Keratinocyte (primary cell): ENCODE measurements at regions not wholly inside any gene's neighbourhood (a gene's known extent, or its start where the extent isn't known, plus 50 kb on each side); places are given as distances from the start of the nearest gene placed in this dataset.

Source experiments
- DNase-seq: peaks from one replicate; pipeline ENCODE4 v3.0.0-alpha.2; 2011; ENCODE audit warnings: low read depth, missing footprints, low spot score
- FAIRE-seq: peaks from 2 replicates; lab custom pipeline; 2011; peaks lifted over from hg19 to GRCh38; lab: Jason Lieb, UNC
- H2AFZ ChIP-seq: 2 replicates; pipeline ENCODE4 v1.6.0; 2012; ENCODE audit warnings: low read length, control low read depth, inconsistent platforms; ENCODE audit not compliant: control insufficient read depth
- H3K27ac ChIP-seq: 2 replicates; pipeline ENCODE4 v1.5.1; 2011; ENCODE audit warnings: low read length; ENCODE audit not compliant: control insufficient read depth, insufficient read depth
- H3K27me3 ChIP-seq: 3 replicates; pipeline ENCODE4 v1.6.0; 2011; ENCODE audit warnings: low read length; ENCODE audit not compliant: control insufficient read depth, insufficient read depth; ENCODE audit errors: extremely low read depth
- H3K36me3 ChIP-seq, 2 experiments: 2 replicates in 1 of 2; 3 replicates in 1 of 2; pipeline ENCODE4 v1.5.1; 2011; ENCODE audit warnings: low read length in 2 of 2, mild to moderate bottlenecking in 1 of 2; ENCODE audit not compliant: control insufficient read depth in 2 of 2, insufficient read depth in 2 of 2; ENCODE audit errors: extremely low read depth in 1 of 2
- H3K4me1 ChIP-seq: 3 replicates; pipeline ENCODE4 v1.5.1; 2011; ENCODE audit warnings: low read length; ENCODE audit not compliant: control insufficient read depth, insufficient read depth; ENCODE audit errors: extremely low read depth
- H3K4me2 ChIP-seq: 3 replicates; pipeline ENCODE4 v1.6.0; 2011; ENCODE audit warnings: low read depth, low read length; ENCODE audit not compliant: control insufficient read depth, insufficient read depth; ENCODE audit errors: extremely low read depth
- H3K4me3 ChIP-seq, 3 experiments: fragments of 200-600 bp in 1 of 3; sonication (generic) in 1 of 3; 2 replicates in 2 of 3; 3 replicates in 1 of 3; pipeline ENCODE4 v1.5.1; 2011 to 2016; ENCODE audit warnings: low read length in 3 of 3, mild to moderate bottlenecking in 3 of 3, control low read depth in 2 of 3, inconsistent platforms in 1 of 3, low read depth in 1 of 3, mixed read lengths in 1 of 3, mixed run types in 1 of 3, moderate library complexity in 1 of 3; ENCODE audit not compliant: control insufficient read depth in 2 of 3, insufficient read depth in 2 of 3; ENCODE audit errors: extremely low read depth in 1 of 3
- H3K79me2 ChIP-seq: 2 replicates; pipeline ENCODE4 v1.6.0; 2012; ENCODE audit warnings: low read length; ENCODE audit not compliant: control insufficient read depth, insufficient read depth
- H3K9ac ChIP-seq: 3 replicates; pipeline ENCODE4 v1.6.0; 2011; ENCODE audit warnings: low read length; ENCODE audit not compliant: control insufficient read depth, insufficient read depth; ENCODE audit errors: extremely low read depth
- H3K9me1 ChIP-seq: 3 replicates; pipeline ENCODE4 v1.6.0; 2011; ENCODE audit warnings: low read length; ENCODE audit not compliant: control insufficient read depth, insufficient read depth; ENCODE audit errors: extremely low read depth
- H3K9me3 ChIP-seq: 2 replicates; pipeline ENCODE4 v1.5.1; 2012; ENCODE audit warnings: low read depth, low read length; ENCODE audit not compliant: control insufficient read depth
- H4K20me1 ChIP-seq: 3 replicates; pipeline ENCODE4 v1.6.0; 2011; ENCODE audit warnings: low read length; ENCODE audit not compliant: control insufficient read depth, insufficient read depth; ENCODE audit errors: extremely low read depth
- EZH2 ChIP-seq: IDR thresholded peaks from one replicate; pipeline ENCODE4 v1.6.1; 2012; ENCODE audit warnings: inconsistent platforms, mild to moderate bottlenecking, low read length, moderate library complexity
- dilution Hi-C: fragments of 300-500 bp; cut with MboI; formaldehyde crosslinking; loops from one replicate; pipeline ENCODE4 v1.7.0; 2020; ENCODE audit warnings: low sequenced_read_pairs; ENCODE audit not compliant: extremely low pct_ligation_motif_present
- TF ChIP-seq, protein P1 (sequence below), 3 experiments: IDR thresholded peaks in 1 of 3; conservative IDR thresholded peaks in 1 of 3; optimal IDR thresholded peaks in 1 of 3; 2 replicates in 2 of 3; 3 replicates in 1 of 3; pipeline versions ENCODE3 to v1.5.1; 2011; ENCODE audit warnings: low read length in 3 of 3, mild to moderate bottlenecking in 3 of 3, moderate library complexity in 2 of 3, control low read depth in 1 of 3, inconsistent platforms in 1 of 3; ENCODE audit not compliant: insufficient read depth in 2 of 3; ENCODE audit errors: extremely low read depth in 1 of 3

DNA sequence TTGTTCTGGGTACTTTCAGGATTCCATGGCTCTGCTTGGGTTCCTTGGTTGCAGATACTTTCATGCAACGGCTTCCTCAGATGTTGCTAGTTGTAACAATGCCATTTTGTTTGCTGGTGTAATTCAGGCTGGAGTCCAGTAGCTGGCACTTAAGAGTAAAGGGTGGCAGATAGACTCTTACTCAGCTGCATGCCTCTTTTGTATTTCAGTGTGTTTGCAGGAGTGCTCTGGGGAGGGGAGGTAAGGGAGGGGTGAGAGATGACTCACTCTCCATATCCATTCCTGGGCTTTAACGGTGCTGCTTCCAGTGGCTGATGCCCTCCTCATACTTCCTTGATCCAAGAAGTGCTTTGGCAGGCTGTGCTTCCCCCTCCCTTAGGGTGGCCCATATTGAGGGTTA lies 155.2 kb downstream of the ZNF330 start:
- H3K79me2 ChIP-seq = no peaks in the 10 kb centered on the region
- no peak overlapping the region for H3K27ac ChIP-seq
- H3K4me1 ChIP-seq = peaks cover 3% of the 10 kb centered on the region
- H3K9me1 ChIP-seq = no peaks in the 10 kb centered on the region
- H3K9me3 ChIP-seq = no peaks in the 10 kb centered on the region
- peak; percentile 57 for DNase-seq
- FAIRE-seq = peak; percentile 90
- peak overlapping the region; percentile 16 for H2AFZ ChIP-seq
- H4K20me1 ChIP-seq = no peaks in the 10 kb centered on the region
- dilution Hi-C loops = no loop called here
- no peaks in the 10 kb centered on the region for H3K36me3 ChIP-seq
- no peak overlapping the region for H3K4me3 ChIP-seq
- no peak overlapping the region for H3K9ac ChIP-seq
- H3K27me3 ChIP-seq = no peaks in the 10 kb centered on the region
- TF ChIP-seq EZH2 = no peak
- TF ChIP-seq, protein P1, sequence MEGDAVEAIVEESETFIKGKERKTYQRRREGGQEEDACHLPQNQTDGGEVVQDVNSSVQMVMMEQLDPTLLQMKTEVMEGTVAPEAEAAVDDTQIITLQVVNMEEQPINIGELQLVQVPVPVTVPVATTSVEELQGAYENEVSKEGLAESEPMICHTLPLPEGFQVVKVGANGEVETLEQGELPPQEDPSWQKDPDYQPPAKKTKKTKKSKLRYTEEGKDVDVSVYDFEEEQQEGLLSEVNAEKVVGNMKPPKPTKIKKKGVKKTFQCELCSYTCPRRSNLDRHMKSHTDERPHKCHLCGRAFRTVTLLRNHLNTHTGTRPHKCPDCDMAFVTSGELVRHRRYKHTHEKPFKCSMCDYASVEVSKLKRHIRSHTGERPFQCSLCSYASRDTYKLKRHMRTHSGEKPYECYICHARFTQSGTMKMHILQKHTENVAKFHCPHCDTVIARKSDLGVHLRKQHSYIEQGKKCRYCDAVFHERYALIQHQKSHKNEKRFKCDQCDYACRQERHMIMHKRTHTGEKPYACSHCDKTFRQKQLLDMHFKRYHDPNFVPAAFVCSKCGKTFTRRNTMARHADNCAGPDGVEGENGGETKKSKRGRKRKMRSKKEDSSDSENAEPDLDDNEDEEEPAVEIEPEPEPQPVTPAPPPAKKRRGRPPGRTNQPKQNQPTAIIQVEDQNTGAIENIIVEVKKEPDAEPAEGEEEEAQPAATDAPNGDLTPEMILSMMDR (optimal IDR thresholded peaks at IDR 0.05 in 1 of 3, IDR thresholded peaks at IDR 0.05 in 1 of 3, conservative IDR thresholded peaks at IDR 0.05 in 1 of 3; ENCODE audit: extremely low read depth in 1 of 3, insufficient read depth in 2 of 3, low read length in 3 of 3) = peak; percentile 75 to 83 (median 81)
- no peak overlapping the region for H3K4me2 ChIP-seq

DNA sequence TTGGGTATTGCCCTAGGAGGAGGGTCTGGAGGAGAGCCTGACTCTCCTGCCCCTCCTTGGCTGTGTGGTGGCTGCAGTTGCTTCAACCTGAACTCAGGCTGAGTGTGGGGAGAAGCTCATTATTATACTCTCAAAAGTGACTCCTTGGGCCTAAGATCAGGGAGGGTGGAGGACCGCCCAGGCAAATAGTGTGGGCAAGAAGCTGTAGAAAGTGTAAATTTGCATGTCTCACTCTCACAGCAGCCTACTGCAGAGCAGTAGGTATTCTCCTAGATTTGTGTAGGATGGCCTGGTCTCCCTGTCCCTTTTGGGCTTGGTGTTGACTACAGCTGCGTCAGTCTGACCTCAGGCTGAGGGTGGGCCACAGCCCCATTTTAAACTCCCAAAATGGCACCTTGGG lies 156.1 kb downstream of the ZNF330 start:
- TF ChIP-seq, protein P1 (optimal IDR thresholded peaks at IDR 0.05 in 1 of 3, IDR thresholded peaks at IDR 0.05 in 1 of 3, conservative IDR thresholded peaks at IDR 0.05 in 1 of 3; ENCODE audit: extremely low read depth in 1 of 3, insufficient read depth in 2 of 3, low read length in 3 of 3) = no peak
- no peak for TF ChIP-seq EZH2

More for the DNA sequence above, 156.1 kb downstream of the ZNF330 start:
- no peak overlapping the region for H3K9ac ChIP-seq
- no peak overlapping the region for H3K4me3 ChIP-seq
- no peaks in the 10 kb centered on the region for H3K27me3 ChIP-seq
- dilution Hi-C loops = no loop called here
- no peak for DNase-seq
- no peak overlapping the region for H3K27ac ChIP-seq
- FAIRE-seq = no peak
- no peaks in the 10 kb centered on the region for H3K9me1 ChIP-seq
- no peak overlapping the region for H3K4me2 ChIP-seq
- no peak overlapping the region for H2AFZ ChIP-seq
- no peaks in the 10 kb centered on the region for H3K36me3 ChIP-seq
- H3K9me3 ChIP-seq = no peaks in the 10 kb centered on the region
- peaks cover 3% of the 10 kb centered on the region for H3K4me1 ChIP-seq
- H4K20me1 ChIP-seq = no peaks in the 10 kb centered on the region
- H3K79me2 ChIP-seq = no peaks in the 10 kb centered on the region
